Liver (tissue), 8 donors: ENCODE measurements at regions not wholly inside any gene's neighbourhood (a gene's known extent, or its start where the extent isn't known, plus 50 kb on each side); places are given as distances from the start of the nearest gene placed in this dataset.

Source experiments
- DNase-seq: peaks from one replicate; pipeline ENCODE4 v3.0.0-alpha.2; 2017; ENCODE audit warnings: low spot score
- H3K27ac ChIP-seq, 2 donors: one replicate each; pipeline ENCODE4 v1.7.0; 2013; ENCODE audit warnings: inconsistent platforms in 2 of 2, low read length in 2 of 2, control low read depth in 1 of 2, low read depth in 1 of 2, mild to moderate bottlenecking in 1 of 2
- H3K27me3 ChIP-seq, 4 donors: one replicate each; pipeline versions ENCODE4 v1.6.1 to v1.7.0; 2013; ENCODE audit warnings: low read length in 3 of 4, inconsistent platforms in 1 of 4, mild to moderate bottlenecking in 1 of 4, moderate library complexity in 1 of 4; ENCODE audit not compliant: control insufficient read depth in 4 of 4, insufficient read depth in 4 of 4
- H3K36me3 ChIP-seq, 4 donors: one replicate each; pipeline versions ENCODE4 v1.6.1 to v1.7.0; 2013; ENCODE audit warnings: low read length in 3 of 4, mild to moderate bottlenecking in 3 of 4, low read depth in 1 of 4, moderate library complexity in 1 of 4; ENCODE audit not compliant: control insufficient read depth in 4 of 4, insufficient read depth in 3 of 4
- H3K4me1 ChIP-seq, 4 donors: one replicate each; pipeline versions ENCODE4 v1.6.1 to v1.7.0; 2013; ENCODE audit warnings: low read length in 3 of 4, mild to moderate bottlenecking in 3 of 4, moderate library complexity in 1 of 4; ENCODE audit not compliant: control insufficient read depth in 4 of 4, insufficient read depth in 4 of 4
- H3K4me3 ChIP-seq, 3 donors: one replicate each; pipeline versions ENCODE4 v1.6.1 to v1.7.0; 2013; ENCODE audit warnings: low read length in 3 of 3, control low read depth in 1 of 3, low read depth in 1 of 3, mild to moderate bottlenecking in 1 of 3
- H3K9ac ChIP-seq, 2 donors: one replicate each; pipeline ENCODE4 v1.7.0; 2013; ENCODE audit warnings: low read length in 2 of 2, mild to moderate bottlenecking in 2 of 2, moderate library complexity in 2 of 2, control low read depth in 1 of 2, low read depth in 1 of 2
- H3K9me3 ChIP-seq, 4 donors: one replicate each; pipeline versions ENCODE4 v1.6.1 to v1.7.0; 2013; ENCODE audit warnings: low read length in 3 of 4; ENCODE audit not compliant: control insufficient read depth in 4 of 4
- ATF3 ChIP-seq: IDR thresholded peaks from 2 replicates; pipeline ENCODE4 v1.6.1; 2016; ENCODE audit warnings: antibody characterized with exemption
- CTCF ChIP-seq: fragments of 150-350 bp; IDR thresholded peaks from 2 replicates; pipeline ENCODE4 v1.5.1; 2017; ENCODE audit warnings: improper control_type of control experiment, low read depth, low read length; ENCODE audit not compliant: missing input control
- EGR1 ChIP-seq, 2 donors: IDR thresholded peaks; 2 replicates each; pipeline ENCODE4 v1.6.1; 2016 to 2018; ENCODE audit warnings: antibody characterized with exemption in 2 of 2, low read depth in 2 of 2
- FOXA1 ChIP-seq: IDR thresholded peaks from 2 replicates; pipeline ENCODE4 v1.6.1; 2016; ENCODE audit warnings: antibody characterized with exemption
- FOXA2 ChIP-seq: IDR thresholded peaks from 2 replicates; pipeline ENCODE4 v1.6.1; 2016; ENCODE audit warnings: antibody characterized with exemption
- GABPA ChIP-seq, 2 donors: IDR thresholded peaks in 1 of 2; conservative IDR thresholded peaks in 1 of 2; 2 replicates each; pipeline ENCODE4 v1.6.1; 2016; ENCODE audit warnings: antibody characterized with exemption in 2 of 2, mild to moderate bottlenecking in 1 of 2, moderate library complexity in 1 of 2
- HNF4A ChIP-seq, 2 donors: conservative IDR thresholded peaks; 2 replicates each; pipeline ENCODE4 v1.6.1; 2016; ENCODE audit warnings: antibody characterized with exemption in 2 of 2, mild to moderate bottlenecking in 2 of 2
- HNF4G ChIP-seq: IDR thresholded peaks from 2 replicates; pipeline ENCODE4 v1.6.1; 2016; ENCODE audit warnings: antibody characterized with exemption
- JUND ChIP-seq, 2 donors: IDR thresholded peaks; 2 replicates each; pipeline ENCODE4 v1.6.1; 2016; ENCODE audit warnings: antibody characterized with exemption in 2 of 2
- MAX ChIP-seq: IDR thresholded peaks from 2 replicates; pipeline ENCODE4 v1.6.1; 2016; ENCODE audit warnings: antibody characterized with exemption
- NR2F2 ChIP-seq: IDR thresholded peaks from 2 replicates; pipeline ENCODE4 v1.6.1; 2016; ENCODE audit warnings: antibody characterized with exemption
- RAD21 ChIP-seq, 2 donors: IDR thresholded peaks; 2 replicates each; pipeline ENCODE4 v1.6.1; 2016; ENCODE audit warnings: antibody characterized with exemption in 2 of 2, mild to moderate bottlenecking in 2 of 2
- REST ChIP-seq: IDR thresholded peaks from 2 replicates; pipeline ENCODE4 v1.6.1; 2016; ENCODE audit warnings: antibody characterized with exemption, mild to moderate bottlenecking
- RXRA ChIP-seq, 2 donors: IDR thresholded peaks; 2 replicates each; pipeline ENCODE4 v1.6.1; 2017 to 2018; ENCODE audit warnings: antibody characterized with exemption in 2 of 2, mild to moderate bottlenecking in 1 of 2
- SP1 ChIP-seq: IDR thresholded peaks from 2 replicates; pipeline ENCODE4 v1.6.1; 2018; ENCODE audit warnings: antibody characterized with exemption, mild to moderate bottlenecking
- YY1 ChIP-seq: IDR thresholded peaks from 2 replicates; pipeline ENCODE4 v1.6.1; 2016; ENCODE audit warnings: antibody characterized with exemption, mild to moderate bottlenecking
- WGBS: extraction: QIAGEN DNeasy Blood & Tissue Kit; methylation state at CpG from one replicate; pipeline ENCODE4 v1.1.7; 2013; 5-methylcytosine and 5-hydroxymethylcytosine counted together
- donor health status: healthy.
- donor health status: healthy.
- donor health status: healthy.
- donor health status: healthy.
- donor health status: healthy.

GRCh38 chr9:74358959-74359358, 138.2 kb upstream of the RORB start:
- no peaks in the 10 kb centered on the region for H3K9me3 ChIP-seq
- no peak for TF ChIP-seq CTCF
- H3K4me3 ChIP-seq, result no peak overlapping the region
- no peaks in the 10 kb centered on the region for H3K4me1 ChIP-seq
- DNase-seq, result no peak
- WGBS, result 75% methylated on average over 4 of the region's 4 CpGs
- H3K36me3 ChIP-seq, result no peaks in the 10 kb centered on the region
- no peak overlapping the region for H3K27ac ChIP-seq
- H3K27me3 ChIP-seq, result no peaks in the 10 kb centered on the region
- no peak overlapping the region for H3K9ac ChIP-seq

- Histone ChIP-seq H3K9ac (no peak overlapping the region), H3K4me1 (no peaks in the 10 kb centered on the region), H3K27me3 (no peaks in the 10 kb centered on the region), H3K9me3 (no peaks in the 10 kb centered on the region), H3K36me3 (no peaks in the 10 kb centered on the region), H3K27ac (no peak overlapping the region), H3K4me3 (no peak overlapping the region)
- no peak for TF ChIP-seq EGR1 (IDR thresholded peaks at IDR 0.05; ENCODE audit: low read depth in 2 of 2)
- TF ChIP-seq JUND (IDR thresholded peaks at IDR 0.05), result no peak
- no peak for TF ChIP-seq REST
- 81% methylated on average over 1 of the region's 1 CpG for WGBS
- no peak for DNase-seq
Measured at GRCh38 chr9:74361508-74361907, 135.6 kb upstream of the RORB start.

- Histone ChIP-seq H3K27me3 (no peaks in the 10 kb centered on the region), H3K4me3 (no peak overlapping the region), H3K9me3 (no peaks in the 10 kb centered on the region), H3K27ac (no peak overlapping the region), H3K4me1 (no peaks in the 10 kb centered on the region), H3K9ac (no peak overlapping the region), H3K36me3 (no peaks in the 10 kb centered on the region)
- 79% methylated on average over 3 of the region's 3 CpGs for WGBS
- DNase-seq, result no peak
- TF ChIP-seq MAX, result no peak
- TF ChIP-seq RXRA (IDR thresholded peaks at IDR 0.05), result no peak
- TF ChIP-seq REST, result no peak
- TF ChIP-seq ATF3, result no peak
- TF ChIP-seq HNF4G, result no peak
- TF ChIP-seq YY1, result no peak
- TF ChIP-seq RAD21 (IDR thresholded peaks at IDR 0.05), result no peak
- TF ChIP-seq CTCF, result no peak
- no peak for TF ChIP-seq HNF4A (conservative IDR thresholded peaks at IDR 0.05)
- no peak for TF ChIP-seq FOXA1
- no peak for TF ChIP-seq GABPA (IDR thresholded peaks at IDR 0.05 in 1 of 2, conservative IDR thresholded peaks at IDR 0.05 in 1 of 2)
- TF ChIP-seq SP1, result no peak
- no peak for TF ChIP-seq NR2F2
- no peak for TF ChIP-seq FOXA2
Measured at GRCh38 chr9:74362423-74362822, 134.7 kb upstream of the RORB start.
